ENCODE measurements at regions not wholly inside any gene's neighbourhood (a gene's known extent, or its start where the extent isn't known, plus 50 kb on each side); places are given as distances from the start of the nearest gene placed in this dataset.

DNA sequence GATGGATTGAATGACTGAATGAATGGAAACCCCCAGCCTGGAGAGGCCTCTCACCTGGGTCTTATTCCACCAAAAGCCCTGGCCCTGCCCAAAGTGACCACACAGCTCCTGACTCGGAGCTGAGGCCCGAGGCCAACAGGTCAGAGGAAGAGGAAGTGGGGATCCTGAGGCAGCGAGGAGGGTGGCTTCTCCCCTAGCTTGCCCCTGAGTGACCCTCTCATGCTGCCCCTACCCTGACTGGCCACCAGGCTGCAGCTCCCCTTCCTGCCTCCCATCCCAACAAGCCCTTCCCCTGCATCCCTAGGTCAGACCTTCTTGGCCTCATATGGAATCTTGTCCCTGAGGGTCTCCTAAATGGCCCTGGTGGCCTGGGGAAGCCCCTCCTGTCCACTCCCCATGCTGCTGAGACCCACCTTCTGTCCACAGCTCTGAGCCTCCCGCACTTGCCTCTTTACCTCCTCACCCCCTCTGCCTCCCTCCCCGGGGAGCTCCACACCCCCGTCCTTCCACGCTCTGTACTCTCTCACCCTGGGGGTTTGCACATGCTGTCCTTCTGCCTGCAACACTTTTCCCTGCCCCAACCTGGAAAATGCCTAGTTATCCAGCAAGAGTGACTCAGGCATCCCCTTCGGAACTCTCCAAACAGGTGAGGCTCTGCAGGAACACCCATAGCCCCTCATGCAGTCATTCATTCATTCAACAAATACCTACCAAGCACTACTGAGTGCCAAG, 134.8 kb upstream of the HDAC4 start:
- Mint-ChIP-seq H3K27me3 (peaks cover 1 to 18% of the 10 kb centered on the region in 2 donors), H3K4me3 (no peak overlapping the region), H3K9me3 (peaks cover 0 to 8% (median 5%) of the 10 kb centered on the region in 5 donors), H3K36me3 (no peaks in the 10 kb centered on the region), H3K4me1 (peaks cover 0 to 5% (median 2%) of the 10 kb centered on the region in 3 donors), H3K27ac (peak overlapping the region in 2 of 8 donors; percentile 2 to 89)
- no peak overlapping the region for H3K27ac ChIP-seq (ENCODE audit: low read depth, low read length)
- POLR2A ChIA-PET, result no interaction called here
- H3K4me1 ChIP-seq (ENCODE audit: insufficient read depth, low read length), result no peaks in the 10 kb centered on the region
- H3K27me3 ChIP-seq (ENCODE audit: insufficient read depth, low read length, poor library complexity, severe bottlenecking), result no peaks in the 10 kb centered on the region
- CTCF ChIA-PET, result no interaction called here
- H3K36me3 ChIP-seq (ENCODE audit: insufficient read depth, low read length), result no peaks in the 10 kb centered on the region
- H3K4me3 ChIP-seq (ENCODE audit: low read length), result no peak overlapping the region
- H3K9me3 ChIP-seq (ENCODE audit: low read length), result no peaks in the 10 kb centered on the region
- DNase-seq, result peak in 1 of 5 donors; percentile 16

DNA sequence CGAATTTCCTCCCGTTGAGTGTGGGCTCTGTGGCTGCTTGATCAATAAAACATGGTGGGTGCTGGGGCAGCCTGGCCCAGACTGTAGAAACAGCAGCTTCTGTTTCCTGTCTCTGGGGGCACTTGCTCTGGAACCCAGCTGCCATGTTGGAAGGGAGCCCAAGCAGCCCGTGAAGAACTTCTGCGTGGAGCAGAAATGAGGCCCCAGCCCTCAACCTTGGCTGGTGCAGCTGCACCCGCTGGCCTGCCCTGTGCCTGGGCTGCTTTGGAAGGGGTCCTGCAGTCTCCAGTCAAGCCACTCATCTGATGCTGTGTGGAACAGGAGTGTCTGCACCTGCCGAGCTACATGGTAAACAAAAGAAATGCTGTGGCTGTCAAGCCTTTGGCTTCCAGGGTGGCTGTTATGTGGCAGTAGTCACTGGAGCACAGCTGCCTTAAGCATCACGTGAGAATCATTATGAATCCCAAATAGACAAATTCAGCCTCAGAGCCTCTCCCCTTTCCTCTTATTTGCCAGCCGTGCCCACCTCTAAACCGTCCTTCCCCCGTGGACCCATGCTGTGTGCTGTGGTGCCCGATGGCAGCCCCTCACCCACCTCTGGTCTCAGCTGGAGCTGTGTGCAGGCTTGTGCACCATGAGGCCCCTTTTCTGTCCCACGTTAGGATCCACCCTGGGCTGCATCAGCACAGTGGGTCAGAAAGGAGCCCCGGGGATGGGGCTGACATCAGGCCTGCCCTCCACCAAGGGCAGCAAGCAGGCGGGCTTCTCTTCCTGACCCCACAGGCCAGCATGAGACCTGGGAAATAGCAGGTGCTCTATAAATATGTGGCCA, 134.0 kb upstream of the HDAC4 start:
- no peak overlapping the region for H3K4me3 Mint-ChIP-seq
- H3K4me1 Mint-ChIP-seq, result no peaks in the 10 kb centered on the region
- H3K27me3 Mint-ChIP-seq, result peaks cover 3 to 18% of the 10 kb centered on the region in 2 donors
- Histone ChIP-seq H3K4me1 (ENCODE audit: insufficient read depth, low read length) (no peaks in the 10 kb centered on the region), H3K36me3 (ENCODE audit: insufficient read depth, low read length) (no peaks in the 10 kb centered on the region), H3K27ac (ENCODE audit: low read depth, low read length) (no peak overlapping the region), H3K9me3 (ENCODE audit: low read length) (no peaks in the 10 kb centered on the region), H3K27me3 (ENCODE audit: insufficient read depth, low read length, poor library complexity, severe bottlenecking) (no peaks in the 10 kb centered on the region), H3K4me3 (ENCODE audit: low read length) (no peak overlapping the region)
- POLR2A ChIA-PET, result no interaction called here
- DNase-seq, result peak in 1 of 5 donors; percentile 36
- H3K9me3 Mint-ChIP-seq, result peaks cover 0 to 8% (median 5%) of the 10 kb centered on the region in 5 donors
- H3K36me3 Mint-ChIP-seq, result no peaks in the 10 kb centered on the region
- CTCF ChIA-PET, result no interaction called here
- peak overlapping the region in 1 of 8 donors; percentile 29 for H3K27ac Mint-ChIP-seq

DNA sequence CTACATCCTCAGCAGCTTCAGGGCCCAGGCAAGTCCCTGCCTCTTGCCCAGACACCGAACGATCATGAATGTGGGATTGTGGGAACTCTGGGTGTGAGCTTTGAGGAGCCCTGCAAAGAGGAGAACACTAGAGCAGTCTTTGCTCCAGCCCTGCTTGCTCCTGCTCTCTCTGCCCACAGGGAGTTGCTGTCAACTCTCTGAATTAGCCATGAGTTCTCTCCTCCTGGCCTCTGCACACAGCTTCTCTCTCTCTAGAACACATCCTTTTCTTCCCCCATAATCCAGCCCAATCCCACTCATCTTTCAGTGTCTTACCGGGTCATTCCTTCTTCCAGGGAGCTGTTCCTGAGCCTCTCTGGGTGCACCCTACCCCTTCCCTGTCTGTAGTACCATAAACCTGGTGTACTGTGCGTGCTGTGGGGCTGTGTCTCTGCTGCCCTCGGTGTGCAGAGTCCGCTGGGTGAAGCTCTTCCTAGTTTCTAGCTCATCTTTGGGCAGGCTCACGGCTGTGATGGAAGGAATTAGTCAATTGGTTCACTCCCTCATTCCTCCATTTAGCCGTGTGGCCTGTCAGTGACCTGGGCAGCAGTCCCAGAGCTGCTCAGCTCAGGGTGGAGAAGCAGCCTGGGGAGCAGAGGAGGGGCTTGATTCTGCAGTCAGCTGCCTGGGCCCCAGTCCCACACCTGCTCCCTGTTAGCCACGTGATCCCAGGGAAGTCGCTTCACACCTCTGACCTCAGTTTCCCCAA, 132.9 kb upstream of the HDAC4 start:
- Mint-ChIP-seq H3K27me3 (peaks cover 3 to 14% of the 10 kb centered on the region in 2 donors), H3K9me3 (peaks cover 0 to 8% (median 5%) of the 10 kb centered on the region in 5 donors), H3K36me3 (no peaks in the 10 kb centered on the region), H3K27ac (no peak overlapping the region), H3K4me3 (no peak overlapping the region), H3K4me1 (no peaks in the 10 kb centered on the region)
- POLR2A ChIA-PET, result no interaction called here
- no peaks in the 10 kb centered on the region for H3K4me1 ChIP-seq (ENCODE audit: insufficient read depth, low read length)
- H3K27ac ChIP-seq (ENCODE audit: low read depth, low read length), result no peak overlapping the region
- no peaks in the 10 kb centered on the region for H3K27me3 ChIP-seq (ENCODE audit: insufficient read depth, low read length, poor library complexity, severe bottlenecking)
- no peaks in the 10 kb centered on the region for H3K36me3 ChIP-seq (ENCODE audit: insufficient read depth, low read length)
- H3K9me3 ChIP-seq (ENCODE audit: low read length), result no peaks in the 10 kb centered on the region
- no peak overlapping the region for H3K4me3 ChIP-seq (ENCODE audit: low read length)
- peak in 1 of 5 donors; percentile 8 for DNase-seq
- CTCF ChIA-PET, result no interaction called here

DNA sequence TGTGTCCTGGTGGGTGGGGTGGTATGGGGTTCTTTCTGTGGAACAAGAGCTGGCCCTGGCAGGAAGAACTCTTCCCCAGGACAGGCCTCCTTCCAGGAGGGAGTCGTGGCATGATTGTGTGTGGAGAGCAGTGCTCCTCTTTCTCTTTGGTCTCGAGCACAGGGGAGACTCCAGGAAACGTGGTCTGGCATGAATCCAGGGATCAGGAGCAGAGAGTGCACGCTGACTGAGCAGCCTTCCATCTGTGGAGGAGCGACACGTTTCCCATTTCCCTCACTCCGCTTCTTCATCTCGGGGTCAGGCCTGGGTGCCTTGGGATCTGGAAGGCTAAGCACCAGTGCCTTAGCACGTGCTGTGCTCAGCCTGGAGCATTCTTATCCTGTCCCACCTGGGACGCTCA, 132.0 kb upstream of the HDAC4 start:
- Histone ChIP-seq H3K27ac (ENCODE audit: low read depth, low read length) (no peak overlapping the region), H3K4me3 (ENCODE audit: low read length) (no peak overlapping the region), H3K9me3 (ENCODE audit: low read length) (no peaks in the 10 kb centered on the region), H3K4me1 (ENCODE audit: insufficient read depth, low read length) (no peaks in the 10 kb centered on the region), H3K27me3 (ENCODE audit: insufficient read depth, low read length, poor library complexity, severe bottlenecking) (no peaks in the 10 kb centered on the region), H3K36me3 (ENCODE audit: insufficient read depth, low read length) (no peaks in the 10 kb centered on the region)
- no peaks in the 10 kb centered on the region for H3K4me1 Mint-ChIP-seq
- H3K27me3 Mint-ChIP-seq, result peaks cover 3 to 12% of the 10 kb centered on the region in 2 donors
- POLR2A ChIA-PET, result no interaction called here
- CTCF ChIA-PET, result no interaction called here
- H3K27ac Mint-ChIP-seq, result peak overlapping the region in 1 of 8 donors; percentile 70
- peaks cover 0 to 8% (median 5%) of the 10 kb centered on the region in 5 donors for H3K9me3 Mint-ChIP-seq
- DNase-seq, result peak in 1 of 5 donors; percentile 42
- H3K4me3 Mint-ChIP-seq, result no peak overlapping the region
- no peaks in the 10 kb centered on the region for H3K36me3 Mint-ChIP-seq

DNA sequence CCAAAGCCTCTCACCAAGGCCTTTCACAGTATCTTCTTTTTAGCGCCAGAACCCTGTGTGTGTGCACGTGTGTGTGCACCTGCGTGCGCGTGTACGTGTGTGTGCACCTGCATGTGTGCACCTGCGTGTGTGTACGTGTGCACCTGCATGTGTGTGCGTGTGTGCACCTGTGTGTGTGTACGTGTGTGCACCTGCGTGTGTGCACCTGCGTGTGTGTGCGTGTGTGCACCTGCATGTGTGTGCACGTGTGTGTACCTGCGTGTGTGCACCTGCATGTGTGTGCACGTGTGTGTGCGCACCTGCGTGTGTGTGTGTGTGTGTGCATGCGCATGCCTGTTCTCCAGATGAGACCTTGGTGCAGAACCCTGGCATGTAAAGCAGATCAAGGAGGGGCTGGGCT, 131.4 kb upstream of the HDAC4 start:
- H3K4me3 Mint-ChIP-seq, result no peak overlapping the region
- Histone ChIP-seq H3K4me3 (ENCODE audit: low read length) (no peak overlapping the region), H3K9me3 (ENCODE audit: low read length) (no peaks in the 10 kb centered on the region), H3K27me3 (ENCODE audit: insufficient read depth, low read length, poor library complexity, severe bottlenecking) (no peaks in the 10 kb centered on the region), H3K4me1 (ENCODE audit: insufficient read depth, low read length) (no peaks in the 10 kb centered on the region), H3K27ac (ENCODE audit: low read depth, low read length) (no peak overlapping the region), H3K36me3 (ENCODE audit: insufficient read depth, low read length) (no peaks in the 10 kb centered on the region)
- H3K27me3 Mint-ChIP-seq, result peaks cover 3 to 12% of the 10 kb centered on the region in 2 donors
- DNase-seq, result no peak
- no peaks in the 10 kb centered on the region for H3K36me3 Mint-ChIP-seq
- no peaks in the 10 kb centered on the region for H3K4me1 Mint-ChIP-seq
- ChIA-PET CTCF (no interaction called here), POLR2A (no interaction called here)
- H3K9me3 Mint-ChIP-seq, result peaks cover 0 to 8% (median 5%) of the 10 kb centered on the region in 5 donors
- H3K27ac Mint-ChIP-seq, result peak overlapping the region in 1 of 8 donors; percentile 21

DNA sequence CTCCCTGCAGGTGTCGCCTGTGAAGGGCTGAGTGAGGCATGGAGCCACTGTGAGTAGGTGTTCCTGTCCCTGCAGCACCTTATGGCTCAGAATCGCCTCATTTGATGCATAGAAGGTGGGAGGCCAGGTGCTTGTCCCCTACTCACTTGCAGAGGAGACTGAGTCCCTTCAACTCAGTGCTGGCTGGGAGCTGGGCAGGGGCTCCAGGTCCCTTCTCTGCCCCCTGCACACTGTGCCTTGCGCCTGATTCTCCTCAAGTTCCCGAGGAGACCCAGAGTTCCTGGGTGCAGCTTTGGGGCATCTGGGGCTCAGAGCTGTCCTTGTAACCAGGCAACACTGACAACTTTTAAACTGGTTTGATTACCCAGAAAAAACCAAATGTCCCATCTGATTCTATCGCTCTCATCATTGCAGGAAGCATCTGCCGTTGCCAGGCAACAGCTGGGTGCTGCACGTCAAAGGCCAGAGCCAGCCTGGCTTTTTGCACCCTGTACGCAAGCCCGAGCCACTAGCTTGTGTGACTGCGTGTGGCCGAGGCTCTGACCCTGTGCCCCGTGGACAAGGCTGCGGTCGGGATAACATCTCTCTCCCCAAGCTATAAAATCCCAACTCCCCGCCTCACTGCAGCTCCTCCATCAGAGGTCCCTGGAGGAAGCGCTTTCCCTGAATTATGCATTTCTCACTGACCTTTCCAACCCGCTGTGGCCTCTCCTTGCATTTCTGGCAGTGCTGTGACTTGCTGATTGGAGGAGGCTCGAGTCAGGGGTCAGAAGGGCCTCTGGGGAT, 130.8 kb upstream of the HDAC4 start:
- ChIA-PET CTCF (no interaction called here), POLR2A (no interaction called here)
- Mint-ChIP-seq H3K27ac (no peak overlapping the region), H3K9me3 (peaks cover 0 to 8% (median 5%) of the 10 kb centered on the region in 5 donors), H3K4me1 (no peaks in the 10 kb centered on the region), H3K27me3 (peaks cover 3 to 12% of the 10 kb centered on the region in 2 donors), H3K36me3 (no peaks in the 10 kb centered on the region), H3K4me3 (no peak overlapping the region)
- H3K9me3 ChIP-seq (ENCODE audit: low read length), result no peaks in the 10 kb centered on the region
- H3K36me3 ChIP-seq (ENCODE audit: insufficient read depth, low read length), result no peaks in the 10 kb centered on the region
- DNase-seq, result no peak
- no peaks in the 10 kb centered on the region for H3K27me3 ChIP-seq (ENCODE audit: insufficient read depth, low read length, poor library complexity, severe bottlenecking)
- H3K4me1 ChIP-seq (ENCODE audit: insufficient read depth, low read length), result no peaks in the 10 kb centered on the region
- H3K27ac ChIP-seq (ENCODE audit: low read depth, low read length), result no peak overlapping the region
- no peak overlapping the region for H3K4me3 ChIP-seq (ENCODE audit: low read length)

DNA sequence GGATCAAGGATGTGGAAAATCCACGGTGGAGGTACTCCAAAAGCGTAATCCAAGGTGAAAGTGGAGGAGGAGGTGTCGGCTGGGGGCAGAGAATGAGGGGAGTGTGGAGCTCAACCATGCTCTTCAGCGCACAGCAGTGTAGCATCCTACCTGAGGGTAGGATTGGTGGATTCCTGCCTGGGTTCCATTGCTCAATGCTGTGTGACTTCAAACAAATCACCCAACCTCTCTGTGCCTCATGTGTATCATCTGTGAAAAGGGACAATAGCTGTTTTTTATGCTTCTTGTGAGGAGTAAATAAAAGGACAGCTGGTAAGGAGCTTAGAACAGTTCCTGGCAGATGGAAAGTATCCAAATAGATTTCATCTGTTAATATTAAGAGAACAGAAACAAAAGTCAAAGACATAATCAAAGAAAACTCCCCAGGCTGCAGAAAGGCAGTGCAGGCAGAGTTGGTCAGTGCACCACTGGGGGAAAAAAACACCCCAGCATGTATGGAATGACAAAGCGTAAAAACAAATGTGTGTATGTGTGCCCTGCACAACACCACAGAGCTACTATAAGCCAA, 130.0 kb upstream of the HDAC4 start:
- H3K27me3 Mint-ChIP-seq, result peaks cover 3 to 11% of the 10 kb centered on the region in 2 donors
- DNase-seq, result no peak
- Histone ChIP-seq H3K27me3 (ENCODE audit: insufficient read depth, low read length, poor library complexity, severe bottlenecking) (no peaks in the 10 kb centered on the region), H3K9me3 (ENCODE audit: low read length) (no peaks in the 10 kb centered on the region), H3K27ac (ENCODE audit: low read depth, low read length) (no peak overlapping the region), H3K4me1 (ENCODE audit: insufficient read depth, low read length) (no peaks in the 10 kb centered on the region), H3K4me3 (ENCODE audit: low read length) (no peak overlapping the region), H3K36me3 (ENCODE audit: insufficient read depth, low read length) (no peaks in the 10 kb centered on the region)
- H3K9me3 Mint-ChIP-seq, result peaks cover 0 to 8% (median 2%) of the 10 kb centered on the region in 5 donors
- POLR2A ChIA-PET, result no interaction called here
- no peaks in the 10 kb centered on the region for H3K36me3 Mint-ChIP-seq
- H3K4me1 Mint-ChIP-seq, result no peaks in the 10 kb centered on the region
- no peak overlapping the region for H3K4me3 Mint-ChIP-seq
- CTCF ChIA-PET, result no interaction called here
- H3K27ac Mint-ChIP-seq, result no peak overlapping the region

Data from CD8-positive, alpha-beta memory T cell (primary cell).